ENCODE measurements at regions not wholly inside any gene's neighbourhood (a gene's known extent, or its start where the extent isn't known, plus 50 kb on each side); places are given as distances from the start of the nearest gene placed in this dataset.

GRCh38 chr9:28912621-28913020 lies 1339.3 kb upstream of the C9orf72 start:
- BruUV-seq (replicated peaks), result no TSS peak
- H3K4me3 ChIP-seq, result no peak overlapping the region
- H3K9me3 ChIP-seq (replicated peaks; ENCODE audit: control insufficient read depth, insufficient read depth, low read length), result no peaks in the 10 kb centered on the region
- ChIA-PET CTCF (no interaction called here), POLR2A (no interaction called here), RAD21 (ENCODE audit: unreplicated experiment) (no interaction called here), SMC1A (ENCODE audit: uncharacterized antibody, unreplicated experiment) (no interaction called here)
- H3K9ac ChIP-seq (ENCODE audit: control insufficient read depth, insufficient read depth, low read length), result no peak overlapping the region
- no peaks in the 10 kb centered on the region for H3K79me2 ChIP-seq (ENCODE audit: control insufficient read depth, insufficient read depth, low read length)
- no peak for TF ChIP-seq NRF1 (conservative IDR thresholded peaks at IDR 0.05; ENCODE audit: low read depth, low read length)
- TF ChIP-seq MTA3 (IDR thresholded peaks at IDR 0.05; ENCODE audit: borderline replicate concordance, low read length), result no peak
- TF ChIP-seq CREB1 (IDR thresholded peaks at IDR 0.05; ENCODE audit: low read depth), result no peak
- no peak for TF ChIP-seq POU2F2 (IDR thresholded peaks at IDR 0.05; ENCODE audit: borderline replicate concordance, low read depth, low read length)
- TF ChIP-seq RB1 (IDR thresholded peaks at IDR 0.05; ENCODE audit: borderline replicate concordance), result no peak
- TF ChIP-seq ZNF592 (IDR thresholded peaks at IDR 0.05), result no peak
- TF ChIP-seq TAF1 (IDR thresholded peaks at IDR 0.05; ENCODE audit: borderline replicate concordance, low read depth, low read length), result no peak
- TF ChIP-seq ZBED1 (IDR thresholded peaks at IDR 0.05; ENCODE audit: borderline replicate concordance), result no peak
- no peak for TF ChIP-seq ATF3 (IDR thresholded peaks at IDR 0.05; ENCODE audit: borderline replicate concordance, extremely low read depth, low read depth, low read length)
- no peak for TF ChIP-seq SIN3A (IDR thresholded peaks at IDR 0.05; ENCODE audit: low read depth, low read length)
- TF ChIP-seq ZNF24 (IDR thresholded peaks at IDR 0.05), result no peak
- no peak for TF ChIP-seq TCF3 (IDR thresholded peaks at IDR 0.05; ENCODE audit: borderline replicate concordance, insufficient read depth, low read depth, low read length)
- TF ChIP-seq TBL1XR1 (IDR thresholded peaks at IDR 0.05; ENCODE audit: low read depth, low read length), result no peak
- TF ChIP-seq JUND (IDR thresholded peaks at IDR 0.05; ENCODE audit: low read depth, low read length), result no peak
- no peak for TF ChIP-seq STAT3 (IDR thresholded peaks at IDR 0.05; ENCODE audit: low read depth, low read length)
- no peak for TF ChIP-seq ZZZ3 (IDR thresholded peaks at IDR 0.05; ENCODE audit: control insufficient read depth, insufficient read length, low read depth)
- TF ChIP-seq CHD4 (IDR thresholded peaks at IDR 0.05), result no peak
- TF ChIP-seq TCF12 (IDR thresholded peaks at IDR 0.05; ENCODE audit: low read depth, low read length), result no peak
- intact Hi-C loops (cut with micrococcal nuclease; ENCODE audit: unreplicated experiment), result no loop called here
- no peak overlapping the region for H2AFZ ChIP-seq (ENCODE audit: control insufficient read depth, low read depth, low read length)
- no peaks in the 10 kb centered on the region for H3K27me3 ChIP-seq (replicated peaks in 1 of 2; ENCODE audit: control insufficient read depth in 2 of 2, insufficient read depth in 2 of 2, low read length in 1 of 2)
- H3K27ac ChIP-seq (ENCODE audit: control insufficient read depth, insufficient read depth), result no peak overlapping the region
- FAIRE-seq (no peak), ATAC-seq (no peak), DNase-seq (ENCODE audit: low read depth, low spot score) (no peak)
- in situ Hi-C loops (cut with MboI), result no loop called here
- no peaks in the 10 kb centered on the region for H4K20me1 ChIP-seq (ENCODE audit: control insufficient read depth, insufficient read depth)
- no peaks in the 10 kb centered on the region for H3K36me3 ChIP-seq (ENCODE audit: control insufficient read depth in 2 of 2, insufficient read depth in 2 of 2, low read length in 1 of 2)
- H3K4me1 ChIP-seq (ENCODE audit: control insufficient read depth, insufficient read depth, low read length), result no peaks in the 10 kb centered on the region
- WGBS (ENCODE audit: insufficient coverage, insufficient replicate concordance, low lambda C conversion rate, missing lambda C conversion rate), result 15% methylated on average over 2 of the region's 2 CpGs
- H3K4me2 ChIP-seq (ENCODE audit: control insufficient read depth, insufficient read depth), result no peak overlapping the region
